ENCODE measurements at regions not wholly inside any gene's neighbourhood (a gene's known extent, or its start where the extent isn't known, plus 50 kb on each side); places are given as distances from the start of the nearest gene placed in this dataset.

GRCh38 chr5:91280362-91281269 is 102.5 kb downstream of the ARRDC3 start:
- WGBS, 2 experiments (ENCODE audit: extremely low coverage in 1 of 2, insufficient coverage in 1 of 2, insufficient read length in 1 of 2, insufficient replicate concordance in 2 of 2, low coverage in 1 of 2, low lambda C conversion rate in 2 of 2, missing lambda C conversion rate in 1 of 2): 4% methylated on average over 47 of the region's 50 CpGs; no CpG with 5 or more reads in 1 of the 2 experiments
- Histone ChIP-seq H4K20me1 (replicated peaks in 1 of 2; ENCODE audit: control insufficient read depth in 1 of 2, insufficient read depth in 2 of 2, low read length in 2 of 2) (no peaks in the 10 kb centered on the region), H3K4me1 (replicated peaks in 1 of 4; ENCODE audit: control insufficient read depth in 3 of 4, insufficient read depth in 4 of 4, low read length in 3 of 4) (peaks cover 0 to 2% (median 0%) of the 10 kb centered on the region in 4 experiments; a peak in 1 of 7 replicates), H2BK5ac (ENCODE audit: low read depth, low read length) (0 out of 2 replicates have a peak overlapping the region, but pooled peaks have one; percentile 18), H3K4ac (replicated peaks; ENCODE audit: insufficient read length, low read depth, low read length) (no peak overlapping the region), H3K79me1 (ENCODE audit: low read depth, low read length) (no peaks in the 10 kb centered on the region), H3K4me3 (ENCODE audit: extremely low read depth in 1 of 4, insufficient read depth in 2 of 4, low read depth in 3 of 4, low read length in 4 of 4) (peak overlapping the region; percentile 51 to 76 (median 66)), H3K18ac (ENCODE audit: extremely low read depth, low read length) (peak overlapping the region; percentile 35; the same call in 1 of the 2 replicates), H3K9me3 (ENCODE audit: insufficient read depth in 2 of 2, low read depth in 1 of 2, low read length in 1 of 2) (no peaks in the 10 kb centered on the region), H3K23ac (ENCODE audit: insufficient read length) (no peak overlapping the region), H3K56ac (replicated peaks; ENCODE audit: insufficient read length, low read depth, low read length) (no peak overlapping the region), H3K27me3 (replicated peaks in 1 of 4; ENCODE audit: control insufficient read depth in 3 of 4, extremely low read depth in 1 of 4, insufficient read depth in 3 of 4, low read length in 3 of 4) (peaks cover 0 to 3% (median 0%) of the 10 kb centered on the region in 4 experiments; a peak in 2 of 7 replicates), H4K91ac (replicated peaks; ENCODE audit: insufficient read length, low read length) (no peak overlapping the region), H3K23me2 (ENCODE audit: low read depth, low read length) (peaks cover 12% of the 10 kb centered on the region), H4K5ac (ENCODE audit: insufficient read length, low read depth, low read length) (no peak overlapping the region), H3K36me3 (ENCODE audit: control insufficient read depth in 2 of 4, insufficient read depth in 4 of 4, low read length in 3 of 4) (no peaks in the 10 kb centered on the region), H2BK120ac (replicated peaks; ENCODE audit: low read depth, low read length) (peak overlapping the region; percentile 2), H3K27ac (ENCODE audit: low read depth, low read length) (0 out of 2 replicates have a peak overlapping the region, but pooled peaks have one; percentile 35), H2BK12ac (ENCODE audit: low read depth, low read length) (peak overlapping the region; percentile 86), H2AK5ac (ENCODE audit: low read depth, low read length) (no peak overlapping the region), H2BK20ac (ENCODE audit: low read length) (no peak overlapping the region), H3K9ac (replicated peaks in 1 of 4; ENCODE audit: extremely low read depth in 1 of 4, low read depth in 3 of 4, low read length in 3 of 4) (peak overlapping the region; percentile 25 to 87 (median 68)), H4K8ac (ENCODE audit: extremely low read depth, insufficient read depth, low read length) (no peak overlapping the region), H3K4me2 (ENCODE audit: insufficient read depth in 1 of 2, low read depth in 2 of 2, low read length in 2 of 2) (peak overlapping the region; percentile 81 to 100), H2BK15ac (ENCODE audit: low read length) (no peak overlapping the region), H3K79me2 (ENCODE audit: control insufficient read depth in 1 of 2, insufficient read depth in 2 of 2, low read length in 2 of 2) (no peaks in the 10 kb centered on the region), H3K14ac (ENCODE audit: insufficient read length) (no peak overlapping the region), H2AFZ (ENCODE audit: low read length) (peak overlapping the region; percentile 100)
- POLR2A ChIA-PET (ENCODE audit: partially characterized antibody): interaction anchor here (0.9 to 2.7 kb wide), 8 partner anchors 10 to 871 kb away, joined by 3 to 20 read pairs (median 5); partner anchors contain the start of genes ARRDC3 and CETN3
- CTCF ChIA-PET (ENCODE audit: partially characterized antibody): interaction anchor here (0.7 to 2.2 kb wide), 6 partner anchors 10 to 104 kb away, joined by 3 to 13 read pairs (median 3); partner anchors contain the start of gene ARRDC3
- no peak for FAIRE-seq
- DNase-seq (ENCODE audit: low read depth in 1 of 2, low spot score in 2 of 2): peak; percentile 86 to 87
- TF ChIP-seq CREB1 (IDR thresholded peaks at IDR 0.05): 0 out of 2 replicates have a peak, but pooled peaks have one; percentile 36
- peak; percentile 78 for TF ChIP-seq JUN (IDR thresholded peaks at IDR 0.05; ENCODE audit: low read depth, low read length)
- TF ChIP-seq HDAC2 (IDR thresholded peaks at IDR 0.05; ENCODE audit: borderline replicate concordance in 1 of 2, low read depth in 2 of 2, low read length in 2 of 2): peak in 1 of 2 experiments; percentile 54; a peak in 2 of 4 replicates
- TF ChIP-seq SP1 (IDR thresholded peaks at IDR 0.05; ENCODE audit: low read depth, low read length): no peak
- TF ChIP-seq TBP (IDR thresholded peaks at IDR 0.05; ENCODE audit: low read depth, low read length): peak; percentile 45
- 0 out of 2 replicates have a peak, but pooled peaks have one; percentile 9 for TF ChIP-seq EGR1 (IDR thresholded peaks at IDR 0.05; ENCODE audit: borderline replicate concordance, low read depth, low read length)
- peak; percentile 98 for TF ChIP-seq MAFK (IDR thresholded peaks at IDR 0.05; ENCODE audit: low read depth, low read length)
- TF ChIP-seq POLR2AphosphoS5 (IDR thresholded peaks at IDR 0.05; ENCODE audit: low read depth, low read length): no peak
- TF ChIP-seq ZNF274 (IDR thresholded peaks at IDR 0.05; ENCODE audit: borderline replicate concordance, extremely low read depth, low read length): no peak
- peak; percentile 42 for TF ChIP-seq KDM4A (IDR thresholded peaks at IDR 0.05; ENCODE audit: low read depth, low read length, severe bottlenecking)
- no peak for TF ChIP-seq RAD21 (IDR thresholded peaks at IDR 0.05 in 1 of 2, conservative IDR thresholded peaks at IDR 0.05 in 1 of 2; ENCODE audit: low read depth in 2 of 2, low read length in 2 of 2)

Data from H1 (cell line).